GM12801 (cell line): ENCODE measurements at regions not wholly inside any gene's neighbourhood (a gene's known extent, or its start where the extent isn't known, plus 50 kb on each side); places are given as distances from the start of the nearest gene placed in this dataset.

Source experiments
- TF ChIP-seq, protein P1 (sequence below): IDR thresholded peaks from one replicate; pipeline ENCODE4 v1.5.1; 2011; ENCODE audit warnings: control low read depth; ENCODE audit not compliant: insufficient read length; ENCODE audit errors: extremely low read depth

DNA sequence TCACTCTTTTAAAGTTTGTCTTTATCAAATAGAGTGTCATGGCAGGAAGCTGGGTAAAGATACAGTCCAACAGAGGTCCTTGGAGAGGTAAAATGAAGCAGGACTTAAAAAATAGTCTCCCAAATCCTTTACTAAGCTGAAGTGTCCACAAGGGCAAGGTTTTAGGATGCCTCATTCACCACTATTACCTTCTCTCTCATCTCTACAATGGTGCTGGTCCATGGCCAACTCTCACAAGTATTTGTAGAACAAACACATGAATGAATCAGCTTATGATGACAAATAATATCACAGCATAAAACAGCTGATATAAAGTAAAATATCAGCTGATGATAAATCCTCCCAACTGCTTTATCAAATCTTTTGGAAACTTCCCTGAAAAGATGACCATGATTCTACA is 162.3 kb upstream of the ZNF462 start:
- TF ChIP-seq, protein P1, sequence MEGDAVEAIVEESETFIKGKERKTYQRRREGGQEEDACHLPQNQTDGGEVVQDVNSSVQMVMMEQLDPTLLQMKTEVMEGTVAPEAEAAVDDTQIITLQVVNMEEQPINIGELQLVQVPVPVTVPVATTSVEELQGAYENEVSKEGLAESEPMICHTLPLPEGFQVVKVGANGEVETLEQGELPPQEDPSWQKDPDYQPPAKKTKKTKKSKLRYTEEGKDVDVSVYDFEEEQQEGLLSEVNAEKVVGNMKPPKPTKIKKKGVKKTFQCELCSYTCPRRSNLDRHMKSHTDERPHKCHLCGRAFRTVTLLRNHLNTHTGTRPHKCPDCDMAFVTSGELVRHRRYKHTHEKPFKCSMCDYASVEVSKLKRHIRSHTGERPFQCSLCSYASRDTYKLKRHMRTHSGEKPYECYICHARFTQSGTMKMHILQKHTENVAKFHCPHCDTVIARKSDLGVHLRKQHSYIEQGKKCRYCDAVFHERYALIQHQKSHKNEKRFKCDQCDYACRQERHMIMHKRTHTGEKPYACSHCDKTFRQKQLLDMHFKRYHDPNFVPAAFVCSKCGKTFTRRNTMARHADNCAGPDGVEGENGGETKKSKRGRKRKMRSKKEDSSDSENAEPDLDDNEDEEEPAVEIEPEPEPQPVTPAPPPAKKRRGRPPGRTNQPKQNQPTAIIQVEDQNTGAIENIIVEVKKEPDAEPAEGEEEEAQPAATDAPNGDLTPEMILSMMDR = no peak

DNA sequence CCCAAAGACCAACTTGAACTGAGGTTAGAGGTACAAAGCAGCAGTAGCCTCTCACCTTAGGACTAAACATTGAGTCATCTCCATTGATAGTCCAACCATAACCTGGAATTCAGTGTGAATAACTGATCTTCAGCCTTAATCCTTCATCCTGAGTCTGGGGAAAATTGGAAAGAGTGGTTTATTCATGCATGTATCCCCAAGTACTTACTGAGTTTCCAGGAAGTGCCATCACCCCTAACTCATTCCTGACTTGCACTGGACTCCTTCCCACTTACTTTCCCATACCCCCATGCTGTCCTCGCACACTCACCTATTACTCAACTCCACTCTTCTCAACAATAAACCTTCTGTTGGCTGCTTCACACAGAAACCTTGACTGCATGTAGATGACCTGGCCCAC is 161.4 kb upstream of the ZNF462 start:
- TF ChIP-seq, protein P1 = no peak

DNA sequence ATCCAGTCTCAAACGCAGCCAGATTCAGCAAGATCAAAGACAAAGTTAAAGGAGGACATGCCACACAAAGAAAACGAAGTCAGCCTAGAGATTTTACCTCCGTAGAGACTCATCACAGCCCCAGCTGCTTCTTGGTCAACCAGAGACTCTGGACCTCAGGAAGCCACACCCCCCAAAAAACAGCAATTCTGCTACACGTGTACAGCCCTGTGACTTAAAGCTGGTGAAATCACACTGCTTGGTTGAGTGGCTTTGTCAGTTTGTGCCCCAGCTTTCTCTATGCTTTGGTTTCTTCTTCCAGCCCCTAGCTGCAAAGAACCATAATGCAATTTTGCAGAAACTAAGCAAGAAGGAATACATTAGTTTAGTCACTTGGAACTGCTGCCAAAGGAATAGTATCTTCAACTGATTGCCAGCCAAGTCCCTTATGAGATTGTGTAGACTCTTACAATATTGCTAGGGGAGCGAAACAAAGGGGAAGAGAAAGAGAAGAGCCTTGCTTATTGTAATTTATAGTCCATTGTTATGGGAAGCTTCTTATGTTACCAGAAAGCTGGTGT is 158.8 kb upstream of the ZNF462 start:
- TF ChIP-seq, protein P1 = no peak

DNA sequence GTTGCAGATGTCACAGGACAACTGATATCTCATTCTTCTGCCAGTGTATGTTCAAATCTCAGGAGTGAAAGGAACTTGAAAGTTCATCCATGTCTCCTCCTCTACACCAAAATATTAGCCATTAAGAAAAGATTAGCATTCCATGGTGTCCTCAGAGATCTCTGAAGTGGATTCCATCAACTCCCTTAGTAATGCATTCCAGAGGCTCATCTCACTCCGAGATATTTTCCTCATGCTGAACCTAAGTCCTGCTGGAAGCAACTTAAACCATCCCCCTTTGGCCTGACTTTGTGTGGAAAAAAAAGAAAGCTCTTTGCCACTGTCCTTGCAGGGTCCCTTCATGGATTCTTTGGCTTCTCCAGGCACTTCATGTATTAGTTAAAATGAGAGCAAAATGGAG is 155.7 kb upstream of the ZNF462 start:
- TF ChIP-seq, protein P1 = no peak

DNA sequence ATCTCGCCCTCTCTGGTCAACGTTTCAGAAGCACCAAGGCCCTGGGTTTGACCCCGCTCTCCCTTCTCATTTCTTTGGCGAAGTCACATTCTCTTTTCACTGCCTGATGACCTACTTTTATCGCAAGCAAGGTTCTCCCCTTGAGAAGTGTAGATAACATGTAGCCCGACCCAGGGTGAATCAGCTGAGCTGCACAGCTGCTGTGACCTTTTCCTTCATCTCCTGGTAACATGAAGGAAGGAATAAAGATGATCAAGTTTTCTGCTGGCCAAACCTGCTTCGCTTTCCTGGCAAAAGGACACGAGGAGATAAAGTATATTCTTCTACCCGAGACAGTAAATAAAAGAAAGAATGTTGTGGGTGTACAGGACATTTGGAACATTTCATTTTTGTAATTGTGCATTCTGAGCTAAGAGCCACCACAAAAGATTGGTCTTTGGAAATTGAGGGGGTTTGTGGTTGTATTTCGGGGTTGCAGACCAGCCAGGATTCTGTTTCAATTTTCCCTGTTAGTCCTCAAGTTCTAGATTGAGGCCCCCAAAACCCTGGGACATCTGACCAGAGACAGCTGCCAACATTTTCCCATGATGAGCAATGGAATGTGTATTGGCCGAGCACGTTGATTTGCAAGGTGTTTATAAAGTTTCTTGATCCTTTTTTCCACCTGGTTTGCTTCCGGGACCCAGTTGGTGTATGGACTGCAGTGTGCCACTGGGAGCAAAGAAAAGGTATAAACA is 155.1 kb upstream of the ZNF462 start:
- TF ChIP-seq, protein P1 = no peak

DNA sequence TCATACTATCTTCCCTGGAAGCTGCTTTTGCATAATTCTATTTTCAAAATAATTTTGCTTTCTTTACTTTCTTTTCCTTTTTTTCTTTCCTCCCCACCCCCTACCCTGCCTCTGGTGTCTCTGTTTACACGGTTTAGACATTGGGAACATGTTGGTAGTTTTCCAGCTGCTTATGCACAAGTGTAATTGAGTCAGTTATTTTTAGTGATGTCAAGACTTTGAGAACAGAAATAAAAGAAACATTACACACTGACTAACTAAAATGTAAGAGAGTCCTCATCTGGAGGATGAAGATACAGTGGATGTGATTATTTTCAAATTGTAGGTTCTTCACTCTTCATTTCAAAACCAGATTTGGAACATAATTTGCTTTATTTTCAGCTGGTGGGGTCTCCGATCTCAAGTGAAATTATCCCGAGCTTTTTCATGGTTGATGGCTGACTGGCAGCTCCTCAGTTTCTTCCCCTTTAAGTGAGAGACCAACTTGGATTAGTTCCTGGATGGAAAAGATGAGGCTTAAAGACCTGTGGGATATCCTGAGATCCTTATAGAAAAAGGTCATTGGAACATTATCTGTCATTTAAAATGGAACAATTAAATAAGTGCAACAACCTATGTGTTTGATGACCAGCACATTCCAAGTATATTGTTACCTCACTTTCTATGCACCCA is 154.4 kb upstream of the ZNF462 start:
- TF ChIP-seq, protein P1 = no peak

DNA sequence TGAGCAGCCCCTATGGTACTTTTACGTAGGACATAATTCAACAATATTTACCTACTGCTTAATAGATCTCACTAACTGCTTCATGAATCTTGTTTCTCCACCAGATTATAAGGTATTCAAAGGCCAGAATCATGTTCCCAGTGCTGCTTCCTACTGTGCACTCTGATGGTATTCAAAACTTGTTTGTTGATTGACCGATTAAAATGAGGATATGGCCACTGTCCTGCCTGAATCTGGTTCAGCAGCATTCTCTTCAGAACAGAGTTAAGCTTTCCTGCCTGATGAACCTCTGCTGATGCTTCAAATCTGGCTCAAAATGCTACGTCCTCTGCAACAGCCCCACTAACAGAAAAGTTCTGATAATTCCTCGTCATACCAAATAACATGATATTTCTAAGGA is 150.7 kb upstream of the ZNF462 start:
- TF ChIP-seq, protein P1 = no peak
